GM23338 (cell line): ENCODE measurements at regions not wholly inside any gene's neighbourhood (a gene's known extent, or its start where the extent isn't known, plus 50 kb on each side); places are given as distances from the start of the nearest gene placed in this dataset.

ENCODE experiments used
- ATAC-seq: fragments of 200-7000 bp; cut with Tn5 transposase; 3 replicates; pipeline ENCODE4 v1.9.1; 2020
- DNase-seq: peaks from one replicate; pipeline ENCODE4 v3.0.0-alpha.2; 2015; ENCODE audit warnings: low spot score
- H2AFZ ChIP-seq: fragments of 200-600 bp; sonication (generic); 2 replicates; pipeline ENCODE4 v1.8.0; 2016; ENCODE audit warnings: antibody characterized with exemption, mild to moderate bottlenecking, moderate library complexity
- H3F3A ChIP-seq: fragments of 200-600 bp; sonication (generic); replicated peaks from 2 replicates; pipeline ENCODE4 v1.8.0; 2017; ENCODE audit warnings: antibody characterized with exemption, mixed run types, low read depth
- H3K27ac ChIP-seq: fragments of 200-600 bp; sonication (generic); 2 replicates; pipeline ENCODE4 v1.6.1; 2016; ENCODE audit warnings: low read depth
- H3K27me3 ChIP-seq: fragments of 200-600 bp; sonication (generic); 2 replicates; pipeline ENCODE4 v1.8.0; 2016; ENCODE audit warnings: mild to moderate bottlenecking, mixed run types, moderate library complexity; ENCODE audit not compliant: insufficient read depth
- H3K36me3 ChIP-seq: fragments of 200-600 bp; sonication (generic); 2 replicates; pipeline ENCODE4 v1.8.0; 2016; ENCODE audit warnings: mild to moderate bottlenecking; ENCODE audit not compliant: insufficient read depth
- H3K4me1 ChIP-seq: fragments of 200-600 bp; sonication (generic); 2 replicates; pipeline ENCODE4 v1.8.0; 2016; ENCODE audit warnings: mild to moderate bottlenecking, moderate library complexity; ENCODE audit not compliant: insufficient read depth
- H3K4me2 ChIP-seq: fragments of 200-600 bp; sonication (generic); 2 replicates; pipeline ENCODE4 v1.7.1; 2017; ENCODE audit warnings: mixed run types
- H3K4me3 ChIP-seq: fragments of 200-600 bp; sonication (generic); 2 replicates; pipeline ENCODE4 v1.6.1; 2016; ENCODE audit warnings: mixed run types
- H3K79me2 ChIP-seq: fragments of 200-600 bp; sonication (generic); replicated peaks from 2 replicates; pipeline ENCODE4 v1.8.0; 2017; ENCODE audit warnings: mild to moderate bottlenecking; ENCODE audit not compliant: insufficient read depth
- H3K9me2 ChIP-seq: fragments of 200-600 bp; sonication (generic); 2 replicates; pipeline ENCODE4 v1.8.0; 2017; ENCODE audit not compliant: insufficient read depth
- H4K20me1 ChIP-seq: fragments of 200-600 bp; sonication (generic); replicated peaks from 2 replicates; pipeline ENCODE4 v1.8.0; 2017; ENCODE audit warnings: mild to moderate bottlenecking; ENCODE audit not compliant: insufficient read depth
- H3K27ac Mint-ChIP-seq: 2 replicates; pipeline ENCODE4 v1.8.0; 2020; ENCODE audit warnings: inconsistent platforms, mild to moderate bottlenecking, moderate library complexity, mixed read lengths
- H3K27me3 Mint-ChIP-seq: 3 replicates; pipeline ENCODE4 v1.8.0; 2022; ENCODE audit warnings: low read depth, mild to moderate bottlenecking, moderate library complexity, mixed read lengths, inconsistent platforms; ENCODE audit not compliant: insufficient read depth, poor library complexity
- H3K36me3 Mint-ChIP-seq: 3 replicates; pipeline ENCODE4 v1.8.0; 2021; ENCODE audit warnings: low read depth, mild to moderate bottlenecking, inconsistent platforms, moderate library complexity, mixed read lengths
- H3K4me1 Mint-ChIP-seq: 3 replicates; pipeline ENCODE4 v1.8.0; 2020; ENCODE audit warnings: mild to moderate bottlenecking, inconsistent platforms, mixed read lengths
- H3K4me3 Mint-ChIP-seq: 3 replicates; pipeline ENCODE4 v1.8.0; 2021; ENCODE audit warnings: moderate library complexity, mild to moderate bottlenecking, inconsistent platforms, mixed read lengths
- H3K9me3 Mint-ChIP-seq: 3 replicates; pipeline ENCODE4 v1.8.0; 2020; ENCODE audit warnings: moderate library complexity, mild to moderate bottlenecking, inconsistent platforms, mixed read lengths
- CREB1 ChIP-seq: fragments of 250-450 bp; sonication (Bioruptor Pico); IDR thresholded peaks from 2 replicates; pipeline ENCODE4 v1.5.0; 2020; ENCODE audit warnings: low read depth, mild to moderate bottlenecking, moderate library complexity
- EZH2 ChIP-seq: fragments of 200-600 bp; sonication (generic); IDR thresholded peaks from one replicate; pipeline ENCODE4 v1.8.0; 2017; ENCODE audit warnings: antibody characterized with exemption, mild to moderate bottlenecking, low read depth; ENCODE audit not compliant: unreplicated experiment
- EZH2phosphoT487 ChIP-seq: fragments of 200-600 bp; sonication (generic); IDR thresholded peaks from one replicate; pipeline ENCODE4 v1.8.1; 2018; ENCODE audit warnings: antibody characterized with exemption; ENCODE audit not compliant: unreplicated experiment
- JUNB ChIP-seq: IDR thresholded peaks from one replicate; pipeline ENCODE4 v1.6.1; 2016; ENCODE audit warnings: antibody characterized with exemption; ENCODE audit not compliant: unreplicated experiment
- NANOG ChIP-seq: IDR thresholded peaks from 2 replicates; pipeline ENCODE4 v1.6.1; 2016; ENCODE audit warnings: antibody characterized with exemption, borderline replicate concordance
- POLR2AphosphoS5 ChIP-seq: IDR thresholded peaks from 2 replicates; pipeline ENCODE4 v1.6.1; 2016; ENCODE audit warnings: antibody characterized with exemption, low read depth
- STAT1 ChIP-seq: IDR thresholded peaks from one replicate; pipeline ENCODE4 v1.6.1; 2016; ENCODE audit warnings: antibody characterized with exemption; ENCODE audit not compliant: unreplicated experiment
- ZNF114 ChIP-seq: fragments of 250-450 bp; sonication (Bioruptor Pico); IDR thresholded peaks from 2 replicates; pipeline ENCODE4 v1.5.0; 2020; ENCODE audit warnings: mild to moderate bottlenecking, moderate library complexity
- ZNF331 ChIP-seq: fragments of 250-450 bp; sonication (Bioruptor Pico); IDR thresholded peaks from 2 replicates; pipeline ENCODE4 v1.5.0; 2020; ENCODE audit warnings: low read depth, mild to moderate bottlenecking, moderate library complexity
- TF ChIP-seq, protein P1 (sequence below): IDR thresholded peaks from one replicate; pipeline ENCODE4 v1.6.1; 2018; ENCODE audit warnings: antibody characterized with exemption; ENCODE audit not compliant: unreplicated experiment
- TF ChIP-seq, protein P2 (sequence below), 2 experiments: fragments of 200-600 bp in 1 of 2; sonication (generic) in 1 of 2; conservative IDR thresholded peaks; 2 replicates each; pipeline versions ENCODE4 v1.5.1 to v1.6.1; 2016 to 2017; ENCODE audit warnings: antibody characterized with exemption in 2 of 2, low read depth in 2 of 2, mild to moderate bottlenecking in 2 of 2, moderate library complexity in 1 of 2
- TF ChIP-seq, protein P3 (sequence below): IDR thresholded peaks from 2 replicates; pipeline ENCODE4 v1.6.1; 2016; ENCODE audit warnings: antibody characterized with exemption
- TF ChIP-seq, protein P4 (sequence below): fragments of 250-450 bp; sonication (Bioruptor Pico); IDR thresholded peaks from 2 replicates; pipeline ENCODE4 v1.5.0; 2020; ENCODE audit warnings: mild to moderate bottlenecking, moderate library complexity

DNA sequence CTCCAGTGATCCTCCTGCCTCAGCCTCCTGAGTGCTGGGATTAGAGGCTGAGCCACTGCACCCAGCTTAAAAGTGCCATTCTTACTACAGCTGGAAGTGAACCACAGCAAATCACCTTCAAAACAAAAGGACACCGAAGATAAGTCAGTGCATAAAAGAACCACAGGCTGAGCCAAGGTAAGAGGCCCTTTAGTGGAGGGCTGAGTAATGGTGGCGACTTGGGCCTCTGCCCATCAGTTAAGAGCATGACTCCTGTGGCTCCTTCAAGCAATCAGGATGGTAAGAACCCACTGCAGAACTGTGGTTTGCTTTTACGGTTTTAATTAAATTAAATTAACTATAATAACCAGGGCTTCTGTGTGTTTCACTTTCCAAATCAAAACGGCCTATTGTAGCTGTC is 75.1 kb downstream of the CTAGE1 start:
- TF ChIP-seq, protein P1, sequence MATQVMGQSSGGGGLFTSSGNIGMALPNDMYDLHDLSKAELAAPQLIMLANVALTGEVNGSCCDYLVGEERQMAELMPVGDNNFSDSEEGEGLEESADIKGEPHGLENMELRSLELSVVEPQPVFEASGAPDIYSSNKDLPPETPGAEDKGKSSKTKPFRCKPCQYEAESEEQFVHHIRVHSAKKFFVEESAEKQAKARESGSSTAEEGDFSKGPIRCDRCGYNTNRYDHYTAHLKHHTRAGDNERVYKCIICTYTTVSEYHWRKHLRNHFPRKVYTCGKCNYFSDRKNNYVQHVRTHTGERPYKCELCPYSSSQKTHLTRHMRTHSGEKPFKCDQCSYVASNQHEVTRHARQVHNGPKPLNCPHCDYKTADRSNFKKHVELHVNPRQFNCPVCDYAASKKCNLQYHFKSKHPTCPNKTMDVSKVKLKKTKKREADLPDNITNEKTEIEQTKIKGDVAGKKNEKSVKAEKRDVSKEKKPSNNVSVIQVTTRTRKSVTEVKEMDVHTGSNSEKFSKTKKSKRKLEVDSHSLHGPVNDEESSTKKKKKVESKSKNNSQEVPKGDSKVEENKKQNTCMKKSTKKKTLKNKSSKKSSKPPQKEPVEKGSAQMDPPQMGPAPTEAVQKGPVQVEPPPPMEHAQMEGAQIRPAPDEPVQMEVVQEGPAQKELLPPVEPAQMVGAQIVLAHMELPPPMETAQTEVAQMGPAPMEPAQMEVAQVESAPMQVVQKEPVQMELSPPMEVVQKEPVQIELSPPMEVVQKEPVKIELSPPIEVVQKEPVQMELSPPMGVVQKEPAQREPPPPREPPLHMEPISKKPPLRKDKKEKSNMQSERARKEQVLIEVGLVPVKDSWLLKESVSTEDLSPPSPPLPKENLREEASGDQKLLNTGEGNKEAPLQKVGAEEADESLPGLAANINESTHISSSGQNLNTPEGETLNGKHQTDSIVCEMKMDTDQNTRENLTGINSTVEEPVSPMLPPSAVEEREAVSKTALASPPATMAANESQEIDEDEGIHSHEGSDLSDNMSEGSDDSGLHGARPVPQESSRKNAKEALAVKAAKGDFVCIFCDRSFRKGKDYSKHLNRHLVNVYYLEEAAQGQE: no peak
- no peak for TF ChIP-seq EZH2phosphoT487
- no peak for TF ChIP-seq STAT1
- TF ChIP-seq ZNF331 (CRISPR knock-in tag): no peak
- no peak for TF ChIP-seq ZNF114 (CRISPR knock-in tag)
- TF ChIP-seq CREB1 (CRISPR knock-in tag): no peak
- TF ChIP-seq, protein P2, sequence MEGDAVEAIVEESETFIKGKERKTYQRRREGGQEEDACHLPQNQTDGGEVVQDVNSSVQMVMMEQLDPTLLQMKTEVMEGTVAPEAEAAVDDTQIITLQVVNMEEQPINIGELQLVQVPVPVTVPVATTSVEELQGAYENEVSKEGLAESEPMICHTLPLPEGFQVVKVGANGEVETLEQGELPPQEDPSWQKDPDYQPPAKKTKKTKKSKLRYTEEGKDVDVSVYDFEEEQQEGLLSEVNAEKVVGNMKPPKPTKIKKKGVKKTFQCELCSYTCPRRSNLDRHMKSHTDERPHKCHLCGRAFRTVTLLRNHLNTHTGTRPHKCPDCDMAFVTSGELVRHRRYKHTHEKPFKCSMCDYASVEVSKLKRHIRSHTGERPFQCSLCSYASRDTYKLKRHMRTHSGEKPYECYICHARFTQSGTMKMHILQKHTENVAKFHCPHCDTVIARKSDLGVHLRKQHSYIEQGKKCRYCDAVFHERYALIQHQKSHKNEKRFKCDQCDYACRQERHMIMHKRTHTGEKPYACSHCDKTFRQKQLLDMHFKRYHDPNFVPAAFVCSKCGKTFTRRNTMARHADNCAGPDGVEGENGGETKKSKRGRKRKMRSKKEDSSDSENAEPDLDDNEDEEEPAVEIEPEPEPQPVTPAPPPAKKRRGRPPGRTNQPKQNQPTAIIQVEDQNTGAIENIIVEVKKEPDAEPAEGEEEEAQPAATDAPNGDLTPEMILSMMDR (conservative IDR thresholded peaks at IDR 0.05; ENCODE audit: low read depth in 2 of 2): no peak
- no peak for TF ChIP-seq EZH2
- no peak for TF ChIP-seq POLR2AphosphoS5
- TF ChIP-seq, protein P3, sequence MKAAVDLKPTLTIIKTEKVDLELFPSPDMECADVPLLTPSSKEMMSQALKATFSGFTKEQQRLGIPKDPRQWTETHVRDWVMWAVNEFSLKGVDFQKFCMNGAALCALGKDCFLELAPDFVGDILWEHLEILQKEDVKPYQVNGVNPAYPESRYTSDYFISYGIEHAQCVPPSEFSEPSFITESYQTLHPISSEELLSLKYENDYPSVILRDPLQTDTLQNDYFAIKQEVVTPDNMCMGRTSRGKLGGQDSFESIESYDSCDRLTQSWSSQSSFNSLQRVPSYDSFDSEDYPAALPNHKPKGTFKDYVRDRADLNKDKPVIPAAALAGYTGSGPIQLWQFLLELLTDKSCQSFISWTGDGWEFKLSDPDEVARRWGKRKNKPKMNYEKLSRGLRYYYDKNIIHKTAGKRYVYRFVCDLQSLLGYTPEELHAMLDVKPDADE: no peak
- TF ChIP-seq, protein P4, sequence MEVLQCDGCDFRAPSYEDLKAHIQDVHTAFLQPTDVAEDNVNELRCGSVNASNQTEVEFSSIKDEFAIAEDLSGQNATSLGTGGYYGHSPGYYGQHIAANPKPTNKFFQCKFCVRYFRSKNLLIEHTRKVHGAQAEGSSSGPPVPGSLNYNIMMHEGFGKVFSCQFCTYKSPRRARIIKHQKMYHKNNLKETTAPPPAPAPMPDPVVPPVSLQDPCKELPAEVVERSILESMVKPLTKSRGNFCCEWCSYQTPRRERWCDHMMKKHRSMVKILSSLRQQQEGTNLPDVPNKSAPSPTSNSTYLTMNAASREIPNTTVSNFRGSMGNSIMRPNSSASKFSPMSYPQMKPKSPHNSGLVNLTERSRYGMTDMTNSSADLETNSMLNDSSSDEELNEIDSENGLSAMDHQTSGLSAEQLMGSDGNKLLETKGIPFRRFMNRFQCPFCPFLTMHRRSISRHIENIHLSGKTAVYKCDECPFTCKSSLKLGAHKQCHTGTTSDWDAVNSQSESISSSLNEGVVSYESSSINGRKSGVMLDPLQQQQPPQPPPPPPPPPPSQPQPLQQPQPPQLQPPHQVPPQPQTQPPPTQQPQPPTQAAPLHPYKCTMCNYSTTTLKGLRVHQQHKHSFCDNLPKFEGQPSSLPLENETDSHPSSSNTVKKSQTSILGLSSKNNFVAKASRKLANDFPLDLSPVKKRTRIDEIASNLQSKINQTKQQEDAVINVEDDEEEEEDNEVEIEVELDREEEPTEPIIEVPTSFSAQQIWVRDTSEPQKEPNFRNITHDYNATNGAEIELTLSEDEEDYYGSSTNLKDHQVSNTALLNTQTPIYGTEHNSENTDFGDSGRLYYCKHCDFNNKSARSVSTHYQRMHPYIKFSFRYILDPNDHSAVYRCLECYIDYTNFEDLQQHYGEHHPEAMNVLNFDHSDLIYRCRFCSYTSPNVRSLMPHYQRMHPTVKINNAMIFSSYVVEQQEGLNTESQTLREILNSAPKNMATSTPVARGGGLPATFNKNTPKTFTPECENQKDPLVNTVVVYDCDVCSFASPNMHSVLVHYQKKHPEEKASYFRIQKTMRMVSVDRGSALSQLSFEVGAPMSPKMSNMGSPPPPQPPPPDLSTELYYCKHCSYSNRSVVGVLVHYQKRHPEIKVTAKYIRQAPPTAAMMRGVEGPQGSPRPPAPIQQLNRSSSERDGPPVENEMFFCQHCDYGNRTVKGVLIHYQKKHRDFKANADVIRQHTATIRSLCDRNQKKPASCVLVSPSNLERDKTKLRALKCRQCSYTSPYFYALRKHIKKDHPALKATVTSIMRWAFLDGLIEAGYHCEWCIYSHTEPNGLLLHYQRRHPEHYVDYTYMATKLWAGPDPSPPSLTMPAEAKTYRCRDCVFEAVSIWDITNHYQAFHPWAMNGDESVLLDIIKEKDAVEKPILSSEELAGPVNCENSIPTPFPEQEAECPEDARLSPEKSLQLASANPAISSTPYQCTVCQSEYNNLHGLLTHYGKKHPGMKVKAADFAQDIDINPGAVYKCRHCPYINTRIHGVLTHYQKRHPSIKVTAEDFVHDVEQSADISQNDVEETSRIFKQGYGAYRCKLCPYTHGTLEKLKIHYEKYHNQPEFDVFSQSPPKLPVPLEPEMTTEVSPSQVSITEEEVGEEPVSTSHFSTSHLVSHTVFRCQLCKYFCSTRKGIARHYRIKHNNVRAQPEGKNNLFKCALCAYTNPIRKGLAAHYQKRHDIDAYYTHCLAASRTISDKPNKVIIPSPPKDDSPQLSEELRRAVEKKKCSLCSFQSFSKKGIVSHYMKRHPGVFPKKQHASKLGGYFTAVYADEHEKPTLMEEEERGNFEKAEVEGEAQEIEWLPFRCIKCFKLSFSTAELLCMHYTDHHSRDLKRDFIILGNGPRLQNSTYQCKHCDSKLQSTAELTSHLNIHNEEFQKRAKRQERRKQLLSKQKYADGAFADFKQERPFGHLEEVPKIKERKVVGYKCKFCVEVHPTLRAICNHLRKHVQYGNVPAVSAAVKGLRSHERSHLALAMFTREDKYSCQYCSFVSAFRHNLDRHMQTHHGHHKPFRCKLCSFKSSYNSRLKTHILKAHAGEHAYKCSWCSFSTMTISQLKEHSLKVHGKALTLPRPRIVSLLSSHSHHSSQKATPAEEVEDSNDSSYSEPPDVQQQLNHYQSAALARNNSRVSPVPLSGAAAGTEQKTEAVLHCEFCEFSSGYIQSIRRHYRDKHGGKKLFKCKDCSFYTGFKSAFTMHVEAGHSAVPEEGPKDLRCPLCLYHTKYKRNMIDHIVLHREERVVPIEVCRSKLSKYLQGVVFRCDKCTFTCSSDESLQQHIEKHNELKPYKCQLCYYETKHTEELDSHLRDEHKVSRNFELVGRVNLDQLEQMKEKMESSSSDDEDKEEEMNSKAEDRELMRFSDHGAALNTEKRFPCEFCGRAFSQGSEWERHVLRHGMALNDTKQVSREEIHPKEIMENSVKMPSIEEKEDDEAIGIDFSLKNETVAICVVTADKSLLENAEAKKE (CRISPR knock-in tag): no peak
- TF ChIP-seq NANOG: no peak
- no peak for TF ChIP-seq JUNB
- H3K36me3 ChIP-seq: no peaks in the 10 kb centered on the region
- Mint-ChIP-seq H3K27ac (no peak overlapping the region), H3K4me1 (peaks cover 26% of the 10 kb centered on the region), H3K4me3 (no peak overlapping the region), H3K9me3 (no peaks in the 10 kb centered on the region), H3K36me3 (no peaks in the 10 kb centered on the region), H3K27me3 (peaks cover 31% of the 10 kb centered on the region)
- no peaks in the 10 kb centered on the region for H3F3A ChIP-seq
- no peak overlapping the region for H3K27ac ChIP-seq
- H3K4me3 ChIP-seq: no peak overlapping the region
- ATAC-seq (no peak), DNase-seq (no peak)
- no peak overlapping the region for H3K4me2 ChIP-seq
- H2AFZ ChIP-seq: no peak overlapping the region
- H4K20me1 ChIP-seq: peaks cover 4% of the 10 kb centered on the region; the same call in 1 of the 2 replicates
- H3K27me3 ChIP-seq: peaks cover 40% of the 10 kb centered on the region
- H3K9me2 ChIP-seq: no peaks in the 10 kb centered on the region
- peaks cover 10% of the 10 kb centered on the region; the same call in 1 of the 2 replicates for H3K4me1 ChIP-seq
- H3K79me2 ChIP-seq: no peaks in the 10 kb centered on the region
